ENCODE measurements at regions not wholly inside any gene's neighbourhood (a gene's known extent, or its start where the extent isn't known, plus 50 kb on each side); places are given as distances from the start of the nearest gene placed in this dataset.

- TF ChIP-seq, protein P1, sequence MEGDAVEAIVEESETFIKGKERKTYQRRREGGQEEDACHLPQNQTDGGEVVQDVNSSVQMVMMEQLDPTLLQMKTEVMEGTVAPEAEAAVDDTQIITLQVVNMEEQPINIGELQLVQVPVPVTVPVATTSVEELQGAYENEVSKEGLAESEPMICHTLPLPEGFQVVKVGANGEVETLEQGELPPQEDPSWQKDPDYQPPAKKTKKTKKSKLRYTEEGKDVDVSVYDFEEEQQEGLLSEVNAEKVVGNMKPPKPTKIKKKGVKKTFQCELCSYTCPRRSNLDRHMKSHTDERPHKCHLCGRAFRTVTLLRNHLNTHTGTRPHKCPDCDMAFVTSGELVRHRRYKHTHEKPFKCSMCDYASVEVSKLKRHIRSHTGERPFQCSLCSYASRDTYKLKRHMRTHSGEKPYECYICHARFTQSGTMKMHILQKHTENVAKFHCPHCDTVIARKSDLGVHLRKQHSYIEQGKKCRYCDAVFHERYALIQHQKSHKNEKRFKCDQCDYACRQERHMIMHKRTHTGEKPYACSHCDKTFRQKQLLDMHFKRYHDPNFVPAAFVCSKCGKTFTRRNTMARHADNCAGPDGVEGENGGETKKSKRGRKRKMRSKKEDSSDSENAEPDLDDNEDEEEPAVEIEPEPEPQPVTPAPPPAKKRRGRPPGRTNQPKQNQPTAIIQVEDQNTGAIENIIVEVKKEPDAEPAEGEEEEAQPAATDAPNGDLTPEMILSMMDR (IDR thresholded peaks at IDR 0.05), result no peak
- no peak for TF ChIP-seq POLR2A (IDR thresholded peaks at IDR 0.05)
Measured at GRCh38 chr5:124229352-124229751, 517.1 kb downstream of the ZNF608 start.

All from thyroid gland (tissue), 4 donors.